Liver (tissue), 7 donors: ENCODE measurements at regions not wholly inside any gene's neighbourhood (a gene's known extent, or its start where the extent isn't known, plus 50 kb on each side); places are given as distances from the start of the nearest gene placed in this dataset.

Experiments used
- DNase-seq: peaks from one replicate; pipeline ENCODE4 v3.0.0-alpha.2; 2017; ENCODE audit warnings: low spot score
- H3K27ac ChIP-seq, 2 donors: one replicate each; pipeline ENCODE4 v1.7.0; 2013; ENCODE audit warnings: inconsistent platforms in 2 of 2, low read length in 2 of 2, control low read depth in 1 of 2, low read depth in 1 of 2, mild to moderate bottlenecking in 1 of 2
- H3K27me3 ChIP-seq, 4 donors: one replicate each; pipeline versions ENCODE4 v1.6.1 to v1.7.0; 2013; ENCODE audit warnings: low read length in 3 of 4, inconsistent platforms in 1 of 4, mild to moderate bottlenecking in 1 of 4, moderate library complexity in 1 of 4; ENCODE audit not compliant: control insufficient read depth in 4 of 4, insufficient read depth in 4 of 4
- H3K36me3 ChIP-seq, 4 donors: one replicate each; pipeline versions ENCODE4 v1.6.1 to v1.7.0; 2013; ENCODE audit warnings: low read length in 3 of 4, mild to moderate bottlenecking in 3 of 4, low read depth in 1 of 4, moderate library complexity in 1 of 4; ENCODE audit not compliant: control insufficient read depth in 4 of 4, insufficient read depth in 3 of 4
- H3K4me1 ChIP-seq, 4 donors: one replicate each; pipeline versions ENCODE4 v1.6.1 to v1.7.0; 2013; ENCODE audit warnings: low read length in 3 of 4, mild to moderate bottlenecking in 3 of 4, moderate library complexity in 1 of 4; ENCODE audit not compliant: control insufficient read depth in 4 of 4, insufficient read depth in 4 of 4
- H3K4me3 ChIP-seq, 3 donors: one replicate each; pipeline versions ENCODE4 v1.6.1 to v1.7.0; 2013; ENCODE audit warnings: low read length in 3 of 3, control low read depth in 1 of 3, low read depth in 1 of 3, mild to moderate bottlenecking in 1 of 3
- H3K9ac ChIP-seq, 2 donors: one replicate each; pipeline ENCODE4 v1.7.0; 2013; ENCODE audit warnings: low read length in 2 of 2, mild to moderate bottlenecking in 2 of 2, moderate library complexity in 2 of 2, control low read depth in 1 of 2, low read depth in 1 of 2
- H3K9me3 ChIP-seq, 4 donors: one replicate each; pipeline versions ENCODE4 v1.6.1 to v1.7.0; 2013; ENCODE audit warnings: low read length in 3 of 4; ENCODE audit not compliant: control insufficient read depth in 4 of 4
- ATF3 ChIP-seq: IDR thresholded peaks from 2 replicates; pipeline ENCODE4 v1.6.1; 2016; ENCODE audit warnings: antibody characterized with exemption
- EGR1 ChIP-seq, 2 donors: IDR thresholded peaks; 2 replicates each; pipeline ENCODE4 v1.6.1; 2016 to 2018; ENCODE audit warnings: antibody characterized with exemption in 2 of 2, low read depth in 2 of 2
- FOXA1 ChIP-seq: IDR thresholded peaks from 2 replicates; pipeline ENCODE4 v1.6.1; 2016; ENCODE audit warnings: antibody characterized with exemption
- HNF4A ChIP-seq, 2 donors: conservative IDR thresholded peaks; 2 replicates each; pipeline ENCODE4 v1.6.1; 2016; ENCODE audit warnings: antibody characterized with exemption in 2 of 2, mild to moderate bottlenecking in 2 of 2
- HNF4G ChIP-seq: IDR thresholded peaks from 2 replicates; pipeline ENCODE4 v1.6.1; 2016; ENCODE audit warnings: antibody characterized with exemption
- JUND ChIP-seq, 2 donors: IDR thresholded peaks; 2 replicates each; pipeline ENCODE4 v1.6.1; 2016; ENCODE audit warnings: antibody characterized with exemption in 2 of 2
- MAX ChIP-seq: IDR thresholded peaks from 2 replicates; pipeline ENCODE4 v1.6.1; 2016; ENCODE audit warnings: antibody characterized with exemption
- NR2F2 ChIP-seq: IDR thresholded peaks from 2 replicates; pipeline ENCODE4 v1.6.1; 2016; ENCODE audit warnings: antibody characterized with exemption
- RAD21 ChIP-seq, 2 donors: IDR thresholded peaks; 2 replicates each; pipeline ENCODE4 v1.6.1; 2016; ENCODE audit warnings: antibody characterized with exemption in 2 of 2, mild to moderate bottlenecking in 2 of 2
- REST ChIP-seq: IDR thresholded peaks from 2 replicates; pipeline ENCODE4 v1.6.1; 2016; ENCODE audit warnings: antibody characterized with exemption, mild to moderate bottlenecking
- RXRA ChIP-seq, 2 donors: IDR thresholded peaks; 2 replicates each; pipeline ENCODE4 v1.6.1; 2017 to 2018; ENCODE audit warnings: antibody characterized with exemption in 2 of 2, mild to moderate bottlenecking in 1 of 2
- SP1 ChIP-seq: IDR thresholded peaks from 2 replicates; pipeline ENCODE4 v1.6.1; 2018; ENCODE audit warnings: antibody characterized with exemption, mild to moderate bottlenecking
- TAF1 ChIP-seq: conservative IDR thresholded peaks from 2 replicates; pipeline ENCODE4 v1.6.1; 2016; ENCODE audit warnings: antibody characterized with exemption, mild to moderate bottlenecking
- YY1 ChIP-seq: IDR thresholded peaks from 2 replicates; pipeline ENCODE4 v1.6.1; 2016; ENCODE audit warnings: antibody characterized with exemption, mild to moderate bottlenecking
- ZBTB33 ChIP-seq: IDR thresholded peaks from 2 replicates; pipeline ENCODE4 v1.6.1; 2016; ENCODE audit warnings: antibody characterized with exemption
- WGBS: extraction: QIAGEN DNeasy Blood & Tissue Kit; methylation state at CpG from one replicate; pipeline ENCODE4 v1.1.7; 2013; 5-methylcytosine and 5-hydroxymethylcytosine counted together
- donor health status: healthy.
- donor health status: healthy.
- donor health status: healthy.
- donor health status: healthy.

DNA sequence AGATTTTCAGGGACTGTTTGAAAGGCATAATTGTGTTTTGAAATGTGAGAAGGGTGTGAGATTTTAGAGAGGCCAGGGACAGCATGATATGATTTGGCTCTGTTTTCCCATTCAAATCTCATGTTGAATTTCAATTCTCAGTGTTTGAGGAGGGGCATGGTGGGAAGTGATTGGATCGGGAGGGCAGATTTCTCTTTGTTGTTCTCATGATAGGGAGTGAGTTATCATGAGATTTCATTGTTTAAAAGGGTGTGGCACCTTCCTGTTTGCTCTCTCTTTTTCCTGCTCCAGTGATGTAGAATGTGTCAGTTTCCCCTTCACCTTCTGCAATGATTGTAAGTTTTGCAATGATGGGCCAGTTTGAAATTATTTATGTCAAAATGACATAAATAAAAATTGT is 113.0 kb upstream of the PCDH15 start:
- H3K4me3 ChIP-seq = no peak overlapping the region
- TF ChIP-seq YY1 (no peak), FOXA1 (no peak)
- DNase-seq = no peak
- H3K9ac ChIP-seq = no peak overlapping the region
- WGBS = 63% methylated on average over 1 of the region's 1 CpG
- no peaks in the 10 kb centered on the region for H3K27me3 ChIP-seq
- H3K36me3 ChIP-seq = no peaks in the 10 kb centered on the region
- H3K4me1 ChIP-seq = no peaks in the 10 kb centered on the region
- peaks cover 0 to 1% (median 0%) of the 10 kb centered on the region in 4 donors for H3K9me3 ChIP-seq
- no peak overlapping the region for H3K27ac ChIP-seq

- peaks cover 0 to 1% (median 0%) of the 10 kb centered on the region in 4 donors for H3K9me3 ChIP-seq
- no peak for DNase-seq
- no peak overlapping the region for H3K4me3 ChIP-seq
- no peak overlapping the region for H3K27ac ChIP-seq
- TF ChIP-seq RXRA (IDR thresholded peaks at IDR 0.05) (no peak), YY1 (no peak), ATF3 (no peak), JUND (IDR thresholded peaks at IDR 0.05) (no peak), EGR1 (IDR thresholded peaks at IDR 0.05; ENCODE audit: low read depth in 2 of 2) (no peak), ZBTB33 (no peak), HNF4A (conservative IDR thresholded peaks at IDR 0.05) (no peak), HNF4G (no peak), RAD21 (IDR thresholded peaks at IDR 0.05) (no peak)
- no peaks in the 10 kb centered on the region for H3K4me1 ChIP-seq
- no peaks in the 10 kb centered on the region for H3K27me3 ChIP-seq
- 74% methylated on average over 4 of the region's 4 CpGs for WGBS
- no peak overlapping the region for H3K9ac ChIP-seq
- no peaks in the 10 kb centered on the region for H3K36me3 ChIP-seq
Observed at GRCh38 chr10:54909165-54909564, 108.1 kb upstream of the PCDH15 start.

DNA sequence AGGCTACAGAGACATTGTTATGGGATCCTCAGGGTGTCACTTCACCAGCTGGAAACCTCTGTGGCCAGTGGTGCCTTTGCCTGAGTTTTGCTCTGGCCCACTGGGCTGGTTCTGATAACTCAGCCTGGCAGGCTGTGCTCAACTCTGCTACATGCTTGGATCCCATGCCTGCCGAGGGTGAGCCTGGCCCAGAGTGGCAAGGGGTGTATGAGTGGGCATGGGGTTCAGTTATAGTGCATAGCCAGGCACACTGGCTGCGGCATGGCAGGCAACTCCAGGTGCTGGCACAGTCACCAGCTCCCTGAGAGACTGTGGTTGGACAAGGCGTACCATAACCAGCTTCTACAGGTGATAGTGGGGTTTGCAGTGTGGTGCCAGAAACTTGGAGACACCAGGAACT is 107.0 kb upstream of the PCDH15 start:
- no peak for DNase-seq
- H3K9ac ChIP-seq = no peak overlapping the region
- no peaks in the 10 kb centered on the region for H3K27me3 ChIP-seq
- H3K9me3 ChIP-seq = peaks cover 0 to under 1% (median 0%) of the 10 kb centered on the region in 4 donors
- H3K36me3 ChIP-seq = no peaks in the 10 kb centered on the region
- WGBS = 85% methylated on average over 3 of the region's 3 CpGs
- no peak overlapping the region for H3K4me3 ChIP-seq
- TF ChIP-seq TAF1 (no peak), SP1 (no peak), JUND (IDR thresholded peaks at IDR 0.05) (no peak), MAX (no peak), EGR1 (IDR thresholded peaks at IDR 0.05; ENCODE audit: low read depth in 2 of 2) (no peak)
- no peak overlapping the region for H3K27ac ChIP-seq
- H3K4me1 ChIP-seq = no peaks in the 10 kb centered on the region

- Histone ChIP-seq H3K9me3 (no peaks in the 10 kb centered on the region), H3K36me3 (no peaks in the 10 kb centered on the region), H3K9ac (no peak overlapping the region), H3K4me3 (no peak overlapping the region), H3K27ac (no peak overlapping the region), H3K27me3 (no peaks in the 10 kb centered on the region), H3K4me1 (no peaks in the 10 kb centered on the region)
- DNase-seq = no peak
- TF ChIP-seq ATF3 (no peak), ZBTB33 (no peak), FOXA1 (no peak), MAX (no peak), HNF4A (conservative IDR thresholded peaks at IDR 0.05) (no peak), NR2F2 (no peak), TAF1 (no peak), SP1 (no peak), RAD21 (IDR thresholded peaks at IDR 0.05) (no peak), HNF4G (no peak), REST (no peak)
Observed at GRCh38 chr10:54906940-54907339, 105.9 kb upstream of the PCDH15 start.
